ENCODE measurements at regions not wholly inside any gene's neighbourhood (a gene's known extent, or its start where the extent isn't known, plus 50 kb on each side); places are given as distances from the start of the nearest gene placed in this dataset.
"Not testable (repeated sequence)": the region's sequence is repeated elsewhere in the genome, so short reads cannot be mapped to it uniquely, and the experiment has no call there.

DNA sequence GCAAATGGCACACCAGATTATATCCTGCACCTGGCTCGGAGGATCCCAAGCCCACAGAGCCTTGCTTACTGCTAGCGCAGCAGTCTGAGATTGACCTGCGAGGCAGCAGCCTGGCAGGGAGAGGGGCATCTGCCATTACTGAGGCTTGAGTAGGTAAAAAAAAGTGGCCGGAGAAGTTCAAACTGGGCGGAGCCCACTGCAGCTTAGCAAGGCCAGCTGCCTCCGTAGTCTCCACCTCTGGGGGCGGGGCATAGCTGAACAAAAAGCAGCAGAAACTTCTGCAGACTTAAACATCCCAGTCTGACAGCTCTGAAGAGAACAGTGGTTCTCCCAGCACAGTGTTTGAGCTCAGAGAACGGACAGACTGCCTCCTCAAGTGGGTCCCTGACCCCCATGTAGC lies 85.4 kb upstream of the TMEM170B start:
- DNase-seq (ENCODE audit: low read depth), result not testable (repeated sequence)

DNA sequence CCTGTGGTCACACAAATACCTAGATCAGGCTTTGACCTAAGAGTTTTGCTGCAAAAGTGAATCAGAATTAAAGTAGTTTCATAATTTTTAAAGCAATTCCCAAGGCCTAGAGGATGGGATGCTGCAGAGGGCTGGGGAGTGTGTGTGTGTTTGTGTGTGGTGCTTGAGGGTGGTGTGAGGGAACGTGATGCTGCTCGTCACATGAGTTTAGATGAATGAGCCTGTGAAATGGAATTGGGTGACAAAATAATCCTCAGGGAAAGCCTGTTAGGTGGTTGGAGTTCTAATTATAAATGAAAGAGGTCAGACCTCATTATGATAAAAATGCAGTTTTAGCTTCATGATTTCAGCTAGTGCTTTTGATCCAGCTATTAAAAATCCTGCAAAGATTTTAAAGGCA lies 87.5 kb upstream of the TMEM170B start:
- no peak for DNase-seq (ENCODE audit: low read depth)

DNA sequence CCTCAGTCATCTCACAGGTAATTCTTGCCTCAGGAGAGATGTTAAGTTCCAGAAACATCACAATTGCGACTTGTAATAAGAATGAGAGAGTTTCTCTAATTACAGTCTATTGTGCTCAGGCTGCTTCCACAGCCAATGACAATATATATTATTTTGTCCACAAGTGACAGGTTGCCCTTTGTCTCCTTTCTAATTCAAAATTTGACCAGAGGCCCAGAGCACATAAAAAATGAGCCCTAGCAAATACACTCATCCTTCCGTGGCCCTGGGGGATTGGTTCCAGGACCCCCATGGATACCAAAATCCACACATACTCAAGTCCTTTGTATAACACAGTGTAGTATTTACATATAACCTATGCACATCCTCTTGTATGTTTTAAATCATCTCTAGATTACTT lies 88.1 kb upstream of the TMEM170B start:
- no peak for DNase-seq (ENCODE audit: low read depth)

DNA sequence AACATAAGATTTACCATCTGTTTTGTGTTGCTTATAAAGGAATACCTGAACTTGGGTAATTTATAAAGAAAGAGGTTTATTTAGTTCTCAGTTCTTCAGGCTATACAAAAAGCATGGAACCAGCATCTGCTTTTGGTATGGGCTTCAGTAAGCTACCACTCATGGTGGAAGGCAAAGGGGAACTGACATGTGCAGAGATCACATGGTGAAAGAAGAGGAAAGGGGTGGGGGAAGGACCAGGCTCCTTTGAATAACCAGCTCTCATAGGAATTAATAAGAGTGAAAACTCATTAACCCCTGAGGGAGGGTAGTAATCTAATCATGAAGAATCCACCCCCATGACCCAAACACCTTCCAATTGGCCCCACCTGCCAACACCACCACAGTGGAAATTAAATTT lies 89.5 kb upstream of the TMEM170B start:
- no peak for DNase-seq (ENCODE audit: low read depth)

DNA sequence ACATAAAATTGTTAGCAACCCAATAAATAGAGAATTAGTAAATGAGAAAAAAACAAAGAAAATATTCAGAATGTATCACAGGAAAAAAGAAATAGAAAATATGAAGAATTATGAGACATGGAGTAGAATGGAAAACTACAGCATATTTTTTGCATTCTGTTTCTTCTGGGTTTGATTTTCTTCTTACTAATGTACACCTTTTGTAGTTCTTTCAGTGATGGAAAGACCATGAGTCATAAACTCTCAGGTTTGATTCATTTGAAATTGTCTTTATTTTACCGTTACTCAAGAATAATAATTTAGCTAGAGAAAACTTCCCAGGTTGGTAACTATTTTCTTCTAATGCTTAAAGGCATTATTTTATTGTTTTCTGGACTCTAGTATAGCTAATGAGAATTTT lies 90.3 kb upstream of the TMEM170B start:
- DNase-seq (ENCODE audit: low read depth), result no peak

DNA sequence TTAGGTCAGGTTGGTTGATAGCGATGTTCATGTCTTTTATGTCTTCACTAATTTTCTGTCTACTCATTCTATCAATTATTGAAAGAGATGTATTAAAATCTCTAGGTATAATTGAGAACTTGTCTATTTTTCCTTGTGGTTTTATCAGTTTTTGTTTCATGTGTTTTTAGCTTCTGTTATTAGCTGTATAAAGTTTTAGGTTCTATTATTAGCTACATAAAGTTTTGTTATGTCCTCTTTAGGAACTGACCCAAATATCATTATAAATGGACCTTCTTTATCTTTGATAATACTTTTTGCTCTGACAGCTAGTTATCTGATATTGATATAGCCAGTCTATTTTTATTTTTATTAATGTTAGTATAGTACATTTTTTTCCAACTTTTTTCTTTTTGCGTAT lies 92.4 kb upstream of the TMEM170B start:
- DNase-seq (ENCODE audit: low read depth), result no peak

DNA sequence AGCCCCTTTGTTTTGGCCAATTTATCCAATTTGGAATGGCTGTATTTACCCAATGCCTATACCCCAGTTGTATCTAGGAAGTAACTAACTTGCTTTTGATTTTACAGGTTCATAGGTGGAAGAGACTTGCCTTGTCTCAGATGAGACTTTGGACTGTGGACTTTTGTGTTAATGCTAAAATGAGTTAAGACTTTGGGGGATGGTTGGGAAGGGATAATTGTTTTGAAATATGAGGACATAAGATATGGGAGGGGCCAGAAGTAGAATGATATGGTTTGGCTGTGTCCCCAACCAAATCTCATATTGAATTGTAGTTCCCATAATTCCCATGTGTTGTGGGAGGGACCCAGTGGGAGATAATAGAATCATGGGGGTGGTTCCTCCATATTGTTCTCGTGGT lies 94.4 kb upstream of the TMEM170B start:
- not testable (repeated sequence) for DNase-seq (ENCODE audit: low read depth)

DNA sequence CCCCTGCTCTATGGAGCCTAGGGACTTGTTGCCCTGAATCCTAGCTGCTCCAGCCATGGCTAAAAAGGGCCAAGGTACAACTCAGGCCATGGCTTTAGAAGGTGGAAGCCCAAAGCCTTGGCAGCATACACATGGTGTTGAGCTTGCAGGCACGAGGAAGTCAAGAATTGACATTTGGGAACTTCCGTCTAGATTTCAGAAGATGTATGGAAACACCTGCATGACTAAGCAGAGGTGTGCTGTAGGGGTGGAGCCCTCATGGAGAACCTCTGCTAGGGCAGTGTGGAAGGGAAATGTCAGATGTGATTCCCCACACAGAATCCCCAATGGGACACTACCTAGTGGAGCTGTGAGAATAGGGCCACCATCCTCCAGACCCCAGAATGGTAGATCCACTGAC lies 95.1 kb upstream of the TMEM170B start:
- DNase-seq (ENCODE audit: low read depth), result no peak

DNA sequence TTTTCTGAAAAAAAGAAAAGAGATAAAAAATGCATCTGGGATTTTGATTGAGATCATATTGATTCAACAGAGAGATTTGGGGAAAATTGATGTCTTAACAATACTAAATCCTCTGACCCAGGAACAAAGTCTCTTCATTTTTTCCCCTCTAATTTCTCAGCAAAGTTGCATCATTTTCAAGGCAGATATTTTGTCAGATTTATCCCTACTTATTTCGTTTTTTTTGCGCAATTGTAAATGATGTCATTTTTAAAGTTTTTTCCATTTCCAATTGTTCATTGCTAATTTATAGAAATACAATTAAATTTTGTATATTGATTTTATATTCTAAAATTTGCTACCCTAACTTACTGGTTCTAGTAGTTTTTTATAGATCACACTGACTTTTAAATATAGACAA lies 97.7 kb upstream of the TMEM170B start:
- no peak for DNase-seq (ENCODE audit: low read depth)

DNA sequence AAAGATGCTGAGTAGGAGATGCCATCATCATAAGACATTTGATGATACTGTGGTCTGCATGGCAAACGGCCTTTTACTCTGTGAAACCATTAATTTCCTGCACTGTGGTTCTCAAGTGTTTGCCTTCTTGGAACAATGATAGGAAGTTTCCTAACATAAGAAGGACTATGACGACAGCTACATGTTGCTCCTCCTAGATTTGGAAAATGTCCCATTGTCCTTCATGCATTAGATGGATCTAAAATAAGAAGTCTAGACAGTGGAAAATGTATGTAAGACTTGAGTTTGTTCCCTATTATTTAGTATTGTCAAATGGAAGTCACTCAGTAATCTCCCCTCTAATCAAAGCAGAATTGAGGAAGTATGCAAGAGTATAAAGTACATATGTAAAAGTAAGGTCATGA lies 98.5 kb upstream of the TMEM170B start:
- DNase-seq (ENCODE audit: low read depth), result no peak

DNA sequence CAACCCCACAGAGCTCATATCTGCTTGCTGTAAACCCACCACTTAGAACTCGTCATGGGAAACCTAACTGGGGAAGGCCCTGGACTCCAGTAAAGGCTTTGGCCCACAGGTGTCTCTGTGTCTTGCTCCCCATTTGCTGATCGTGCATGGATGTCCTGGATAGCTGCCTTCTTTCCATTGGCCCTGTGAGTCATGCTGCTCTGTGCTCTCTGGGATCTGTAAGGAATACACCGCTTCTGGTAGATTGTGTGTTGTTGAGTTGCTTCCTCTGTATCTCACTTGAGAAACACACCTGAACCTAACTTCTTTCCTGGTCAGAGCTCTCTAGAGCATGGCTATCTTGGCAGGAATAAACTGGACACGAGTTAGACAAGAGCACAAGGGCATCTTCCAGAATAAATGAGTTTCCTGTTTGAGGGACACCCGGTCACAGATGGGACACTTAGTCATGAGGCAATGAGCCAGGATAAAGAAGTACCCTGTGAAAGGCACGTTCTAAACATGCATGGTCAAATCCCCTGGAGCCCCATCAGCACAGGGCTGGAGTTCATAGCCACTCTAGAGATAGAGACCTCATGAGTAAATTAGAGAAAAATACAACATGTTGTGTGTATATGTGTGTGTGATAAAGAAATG lies 99.6 kb upstream of the TMEM170B start:
- DNase-seq (ENCODE audit: low read depth), result no peak

DNA sequence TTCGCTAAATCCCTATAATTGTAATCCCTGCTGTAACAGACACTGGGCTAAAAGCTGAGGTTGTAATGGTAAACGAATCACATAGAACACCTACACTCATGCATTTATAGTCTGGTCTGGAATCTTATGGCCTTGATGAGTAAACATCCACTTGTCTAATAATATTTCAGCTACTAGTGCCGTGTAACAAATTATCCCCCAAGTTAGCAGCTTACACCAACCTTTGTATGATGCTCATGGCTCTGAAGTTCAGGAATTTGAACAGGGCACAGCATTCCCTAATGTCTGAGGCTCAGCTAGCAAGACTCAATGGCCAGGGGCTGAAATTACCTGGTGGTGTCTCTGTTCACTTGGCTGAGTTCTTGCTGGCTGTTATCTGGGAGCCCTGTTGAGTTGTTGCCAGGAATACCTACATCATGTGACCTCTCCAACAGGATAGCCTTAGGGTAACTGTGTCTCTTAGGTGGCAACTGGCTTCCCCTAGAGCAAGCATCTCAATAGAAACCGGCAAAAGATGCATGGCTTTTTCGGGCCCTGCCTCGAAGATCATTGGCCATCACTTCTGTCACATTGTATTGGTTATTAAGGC lies 100.9 kb upstream of the TMEM170B start:
- DNase-seq (ENCODE audit: low read depth), result no peak

DNA sequence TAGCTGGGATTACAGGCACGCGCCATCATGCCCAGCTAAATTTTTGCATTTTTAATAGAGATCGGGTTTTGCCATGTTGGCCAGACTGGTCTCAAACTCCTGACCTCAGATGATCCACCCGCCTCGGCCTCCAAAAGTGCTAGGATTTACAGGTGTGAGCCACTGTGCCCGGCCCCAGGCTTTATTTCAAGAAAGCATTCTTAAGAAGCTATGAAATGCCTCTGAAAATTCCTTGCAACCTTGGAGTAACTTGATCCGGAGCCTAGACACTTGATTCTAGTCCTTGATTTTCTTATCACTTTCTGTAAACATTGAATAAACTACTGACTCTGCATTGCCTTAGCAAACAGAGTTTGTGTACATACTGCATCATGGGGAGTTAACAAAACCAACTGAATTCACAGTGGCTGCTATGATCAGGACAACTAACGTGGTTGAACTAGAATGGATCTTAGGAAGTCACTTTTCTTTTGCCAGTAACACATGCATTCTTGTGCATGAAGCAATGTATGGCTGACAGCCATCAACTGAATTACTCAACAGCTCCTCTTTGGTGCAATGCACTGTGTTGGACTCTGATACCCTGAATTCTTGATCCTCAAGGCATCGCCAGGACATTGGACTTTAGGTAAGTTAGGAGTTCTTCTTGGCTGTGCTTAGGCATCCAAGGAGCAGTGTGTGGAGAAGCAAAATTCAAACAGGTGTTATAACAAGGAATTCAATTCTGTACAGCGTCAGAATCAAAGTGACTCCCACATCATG lies 102.8 kb upstream of the TMEM170B start:
- DNase-seq (ENCODE audit: low read depth), result no peak

DNA sequence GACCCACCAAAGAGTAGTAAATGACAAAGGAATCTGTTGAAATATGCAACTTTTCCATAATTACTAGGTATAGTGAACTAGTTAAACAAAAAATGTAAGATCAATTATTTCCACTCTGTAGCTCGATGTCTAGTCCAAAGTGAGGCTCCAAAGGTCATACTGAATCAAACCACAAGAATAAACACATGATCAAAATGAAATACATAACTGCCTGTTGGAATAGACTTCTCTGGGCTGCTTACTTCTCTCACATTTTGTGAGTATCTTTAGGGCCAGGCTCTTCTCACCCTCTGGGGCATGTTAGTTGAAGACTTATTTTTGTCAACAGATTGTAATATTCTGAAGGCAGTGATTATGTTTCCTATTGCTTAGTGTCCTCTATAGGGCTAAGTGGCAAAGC lies 103.7 kb upstream of the TMEM170B start:
- DNase-seq (ENCODE audit: low read depth), result no peak

DNA sequence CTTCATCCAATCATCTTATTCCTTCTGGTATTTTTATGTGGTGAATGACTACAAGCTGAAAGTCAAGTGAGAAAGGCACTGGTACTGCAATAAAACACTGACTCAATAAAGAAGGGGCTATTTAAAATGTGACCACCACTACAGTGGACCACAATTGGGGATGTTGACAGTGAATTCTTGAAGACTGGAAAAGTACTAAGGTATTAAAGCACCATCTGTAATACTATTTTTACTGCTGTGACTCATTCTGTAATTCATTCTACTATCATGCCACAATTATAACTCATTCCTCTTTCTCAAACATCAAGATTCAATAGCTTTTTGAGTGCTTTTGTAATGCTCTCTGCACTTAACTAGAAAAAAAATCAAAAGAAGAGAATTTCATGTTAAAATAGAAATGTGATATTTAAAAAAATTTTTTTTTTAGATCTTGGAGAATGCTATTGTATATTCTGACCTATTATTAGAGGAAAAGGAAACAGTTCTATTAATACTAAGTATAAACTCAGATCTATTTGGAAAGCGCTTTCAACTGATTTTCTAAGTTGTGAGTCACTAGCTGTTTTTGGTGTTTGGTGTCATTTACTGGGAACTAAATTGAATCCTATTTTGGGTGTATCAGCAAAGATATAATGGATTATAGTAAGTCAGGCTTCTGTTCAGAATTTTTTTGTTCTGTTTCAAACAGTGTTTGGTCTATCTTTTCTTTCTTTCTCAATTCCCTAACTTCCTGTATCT lies 104.7 kb upstream of the TMEM170B start:
- no peak for DNase-seq (ENCODE audit: low read depth)

DNA sequence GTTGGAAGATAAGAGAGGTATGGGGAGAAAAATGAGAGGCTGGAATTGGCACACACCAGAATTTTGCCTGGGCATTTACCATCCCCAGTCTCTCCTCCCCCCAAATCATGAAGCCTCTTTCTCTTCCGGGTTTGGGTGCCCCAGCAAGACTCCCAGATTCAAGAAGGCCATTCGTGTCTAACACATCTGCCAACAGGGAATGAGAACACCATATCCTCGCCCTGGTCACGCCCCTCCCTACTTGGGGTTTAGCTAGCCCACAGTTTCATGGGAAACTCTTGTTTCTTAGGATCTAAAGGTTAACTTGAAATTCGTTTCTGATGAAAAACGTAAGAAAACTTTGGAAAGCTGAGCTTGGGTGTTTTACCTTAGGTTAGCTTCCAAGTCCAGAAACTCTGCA lies 105.5 kb upstream of the TMEM170B start:
- no peak for DNase-seq (ENCODE audit: low read depth)

DNA sequence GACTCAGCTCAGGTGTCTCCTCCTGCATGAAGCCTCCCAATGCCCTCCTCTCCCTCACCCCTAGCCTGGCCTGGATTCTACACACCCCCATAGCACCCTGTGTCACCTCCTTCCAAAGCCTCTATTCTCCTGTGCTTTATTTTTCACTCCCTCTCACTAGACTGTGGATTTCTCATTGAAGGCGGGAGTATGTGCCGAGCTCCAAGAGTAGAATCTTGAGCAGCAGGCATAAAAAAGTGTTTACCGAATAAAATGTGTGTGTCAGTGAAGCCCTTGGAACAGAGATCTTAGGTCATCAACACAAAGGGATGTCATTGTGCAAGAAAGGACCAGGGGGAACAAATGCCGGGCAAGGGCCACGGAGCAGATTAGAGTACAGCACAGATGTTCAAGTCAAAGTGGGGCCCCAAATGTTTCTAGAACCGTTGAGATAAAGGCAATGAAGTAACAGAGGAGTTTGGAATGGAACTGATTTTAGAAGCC lies 106.1 kb upstream of the TMEM170B start:
- DNase-seq (ENCODE audit: low read depth), result no peak

DNA sequence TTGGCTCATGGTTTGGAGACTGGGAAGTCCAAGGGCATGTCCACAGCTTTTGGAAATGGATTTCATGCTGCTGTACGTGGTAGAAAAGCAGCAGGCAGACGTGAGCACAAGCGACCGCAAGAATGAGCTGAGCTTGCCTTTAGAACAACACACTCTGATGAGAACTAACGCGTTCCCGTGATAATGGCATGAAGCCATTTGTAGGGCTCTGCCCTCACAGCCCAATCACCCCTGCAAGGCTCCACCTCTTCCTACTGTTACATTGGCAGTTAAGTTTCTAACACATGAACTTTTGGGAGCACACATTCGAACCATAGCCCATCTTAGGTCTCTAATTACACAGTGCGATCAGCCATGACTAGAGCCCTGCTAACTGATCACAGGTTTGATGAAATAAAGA lies 107.5 kb upstream of the TMEM170B start:
- no peak for DNase-seq (ENCODE audit: low read depth)

DNA sequence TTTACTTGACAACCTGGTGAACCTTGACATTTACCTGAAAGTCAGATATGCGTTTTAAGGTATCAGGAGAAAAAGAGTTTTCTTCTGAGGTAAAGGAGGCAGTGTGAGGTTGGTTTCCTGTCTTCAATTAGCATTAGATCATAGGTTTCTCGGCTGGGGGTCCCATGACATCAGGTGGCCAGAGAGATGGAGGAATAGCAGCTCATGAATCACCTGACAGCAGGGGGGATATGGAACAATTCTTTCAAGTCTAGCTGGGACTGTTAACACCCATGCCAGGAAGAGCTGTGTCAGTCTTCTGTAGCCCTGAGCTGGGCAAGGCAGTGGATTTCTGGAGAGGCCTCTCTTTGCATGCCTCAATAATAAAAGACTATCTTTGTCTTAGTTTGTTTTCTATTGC lies 108.0 kb upstream of the TMEM170B start:
- DNase-seq (ENCODE audit: low read depth), result no peak

DNA sequence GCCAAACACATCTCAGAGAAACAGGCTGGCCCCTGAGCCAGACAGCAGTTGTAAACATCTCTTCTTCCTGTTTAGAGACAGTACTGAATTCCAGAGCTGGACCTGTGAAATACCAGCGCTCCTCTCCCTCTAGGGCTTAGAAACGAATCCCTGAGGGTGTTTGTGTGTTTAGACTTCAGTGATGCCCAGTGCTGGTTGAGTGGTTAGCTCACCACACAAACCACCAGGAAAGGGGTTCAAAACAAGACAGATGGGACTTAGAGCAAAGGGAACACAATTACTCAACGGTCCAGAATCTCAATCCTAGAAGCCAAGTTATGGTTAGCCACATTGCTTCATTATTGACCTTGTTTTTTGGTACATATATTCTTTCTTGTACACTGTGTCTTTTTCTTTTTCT lies 108.7 kb upstream of the TMEM170B start:
- no peak for DNase-seq (ENCODE audit: low read depth)

DNA sequence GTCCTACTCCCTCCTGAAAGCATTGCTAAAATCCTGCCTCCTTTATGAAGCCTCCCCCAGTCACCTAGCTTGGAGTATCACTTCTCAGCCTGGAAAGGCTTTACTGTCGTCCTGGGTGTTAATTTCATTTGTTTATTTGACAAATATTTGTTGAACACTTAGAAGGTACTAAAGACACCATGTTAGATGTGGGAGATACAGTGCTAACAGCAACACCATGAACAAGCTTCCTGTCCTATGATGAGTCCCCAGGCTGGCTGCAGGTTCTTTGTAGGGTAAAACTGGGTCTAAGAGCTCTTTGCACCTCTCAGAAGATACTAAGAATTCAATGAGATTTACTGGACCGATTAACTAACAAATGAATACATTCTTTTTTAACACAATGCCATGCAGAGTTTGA lies 109.2 kb upstream of the TMEM170B start:
- no peak for DNase-seq (ENCODE audit: low read depth)

DNA sequence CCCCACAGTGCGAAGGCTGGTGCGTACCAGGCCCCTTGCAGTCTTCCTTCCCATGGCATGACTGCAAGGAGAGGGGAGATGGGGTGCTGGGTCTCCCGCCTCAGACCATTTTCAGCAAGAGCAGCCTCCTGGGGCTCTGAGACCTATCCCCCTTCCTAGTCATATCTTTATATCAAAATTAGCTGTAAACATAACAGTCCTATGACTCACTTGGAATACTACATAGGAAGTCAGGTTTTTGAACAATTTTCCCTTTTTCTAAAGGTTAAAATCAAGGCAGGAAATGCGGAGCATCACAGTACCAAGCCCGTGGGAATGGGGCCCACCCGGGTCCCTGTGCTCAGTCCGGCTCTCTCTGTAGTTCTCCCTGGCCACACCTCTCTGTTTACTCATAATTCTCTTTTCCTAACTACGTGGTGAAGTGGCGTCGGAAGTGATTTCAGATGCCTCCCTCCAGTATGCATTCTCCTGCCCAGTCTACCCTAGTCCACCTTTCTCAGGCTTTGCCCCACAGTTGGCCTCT lies 109.8 kb upstream of the TMEM170B start:
- DNase-seq (ENCODE audit: low read depth), result no peak

All from T follicular helper cell (primary cell).